ENCODE measurements at regions not wholly inside any gene's neighbourhood (a gene's known extent, or its start where the extent isn't known, plus 50 kb on each side); places are given as distances from the start of the nearest gene placed in this dataset.

GRCh38 chr7:84546403-84546802, 351.8 kb upstream of the SEMA3A start:
- peaks cover 4% of the 10 kb centered on the region for H3K9me3 Mint-ChIP-seq
- Histone ChIP-seq H2AFZ (replicated peaks) (peak overlapping the region; percentile 37), H3K9me3 (ENCODE audit: low read depth) (no peaks in the 10 kb centered on the region), H3K4me2 (no peak overlapping the region), H3K36me3 (no peaks in the 10 kb centered on the region), H3K4me1 (peaks cover 22% of the 10 kb centered on the region), H3K9ac (no peak overlapping the region), H3K27me3 (no peaks in the 10 kb centered on the region), H3K79me2 (ENCODE audit: low read depth) (no peaks in the 10 kb centered on the region), H3K27ac (peak overlapping the region; percentile 49), H4K20me1 (ENCODE audit: low read depth) (no peaks in the 10 kb centered on the region), H3F3A (ENCODE audit: low read depth) (peaks cover 17% of the 10 kb centered on the region), H3K4me3 (no peak overlapping the region)
- peak; percentile 32 for DNase-seq (ENCODE audit: low spot score)
- H3K4me1 Mint-ChIP-seq = peaks cover 22% of the 10 kb centered on the region
- no peak overlapping the region for H3K4me3 Mint-ChIP-seq
- no peak for TF ChIP-seq CTCF (IDR thresholded peaks at IDR 0.05)
- TF ChIP-seq EZH2phosphoT487 (IDR thresholded peaks at IDR 0.05) = no peak
- no peak for TF ChIP-seq EZH2 (IDR thresholded peaks at IDR 0.05)
- no peak overlapping the region for H3K27ac Mint-ChIP-seq
- peaks cover 2% of the 10 kb centered on the region for H3K36me3 Mint-ChIP-seq
- no peaks in the 10 kb centered on the region for H3K27me3 Mint-ChIP-seq (ENCODE audit: insufficient read depth, low read depth)

GRCh38 chr7:84538268-84538667, 343.7 kb upstream of the SEMA3A start:
- Histone ChIP-seq H3K4me1 (no peaks in the 10 kb centered on the region), H3K27me3 (no peaks in the 10 kb centered on the region), H4K20me1 (ENCODE audit: low read depth) (no peaks in the 10 kb centered on the region), H3K27ac (no peak overlapping the region), H3K4me3 (no peak overlapping the region), H3F3A (ENCODE audit: low read depth) (no peaks in the 10 kb centered on the region), H3K79me2 (ENCODE audit: low read depth) (no peaks in the 10 kb centered on the region), H2AFZ (replicated peaks) (peak overlapping the region; percentile 80), H3K9ac (no peak overlapping the region), H3K4me2 (no peak overlapping the region), H3K9me3 (ENCODE audit: low read depth) (no peaks in the 10 kb centered on the region), H3K36me3 (no peaks in the 10 kb centered on the region)
- peaks cover 14% of the 10 kb centered on the region for H3K4me1 Mint-ChIP-seq
- H3K9me3 Mint-ChIP-seq = no peaks in the 10 kb centered on the region
- no peaks in the 10 kb centered on the region for H3K36me3 Mint-ChIP-seq
- H3K4me3 Mint-ChIP-seq = no peak overlapping the region
- TF ChIP-seq CTCF (IDR thresholded peaks at IDR 0.05) (no peak), EZH2 (IDR thresholded peaks at IDR 0.05) (no peak), EZH2phosphoT487 (IDR thresholded peaks at IDR 0.05) (no peak)
- no peaks in the 10 kb centered on the region for H3K27me3 Mint-ChIP-seq (ENCODE audit: insufficient read depth, low read depth)
- no peak for DNase-seq (ENCODE audit: low spot score)
- no peak overlapping the region for H3K27ac Mint-ChIP-seq

GRCh38 chr7:84536271-84536870, 341.8 kb upstream of the SEMA3A start:
- H3K79me2 ChIP-seq (ENCODE audit: low read depth) = no peaks in the 10 kb centered on the region
- Mint-ChIP-seq H3K4me3 (no peak overlapping the region), H3K4me1 (peaks cover 15% of the 10 kb centered on the region), H3K27me3 (ENCODE audit: insufficient read depth, low read depth) (no peaks in the 10 kb centered on the region), H3K27ac (no peak overlapping the region), H3K36me3 (no peaks in the 10 kb centered on the region), H3K9me3 (no peaks in the 10 kb centered on the region)
- no peaks in the 10 kb centered on the region for H3F3A ChIP-seq (ENCODE audit: low read depth)
- DNase-seq (ENCODE audit: low spot score) = no peak
- no peaks in the 10 kb centered on the region for H4K20me1 ChIP-seq (ENCODE audit: low read depth)
- H3K9ac ChIP-seq = no peak overlapping the region
- H3K4me3 ChIP-seq = no peak overlapping the region
- H3K36me3 ChIP-seq = no peaks in the 10 kb centered on the region
- no peak overlapping the region for H3K4me2 ChIP-seq
- TF ChIP-seq CTCF (IDR thresholded peaks at IDR 0.05) = no peak
- no peak for TF ChIP-seq EZH2phosphoT487 (IDR thresholded peaks at IDR 0.05)
- no peak for TF ChIP-seq EZH2 (IDR thresholded peaks at IDR 0.05)
- no peaks in the 10 kb centered on the region for H3K27me3 ChIP-seq
- H3K9me3 ChIP-seq (ENCODE audit: low read depth) = no peaks in the 10 kb centered on the region
- H3K4me1 ChIP-seq = no peaks in the 10 kb centered on the region
- H2AFZ ChIP-seq (replicated peaks) = peak overlapping the region; percentile 45
- no peak overlapping the region for H3K27ac ChIP-seq

Data from neural progenitor cell (in vitro differentiated cells).